HUDEP-2 (cell line): ENCODE measurements at regions not wholly inside any gene's neighbourhood (a gene's known extent, or its start where the extent isn't known, plus 50 kb on each side); places are given as distances from the start of the nearest gene placed in this dataset.

ENCODE experiments used
- DNase-seq, 76 experiments: peaks; one replicate each; lab custom pipeline; 2025; ENCODE audit not compliant: unreplicated experiment in 76 of 76; lab: John Stamatoyannopoulos, UW

DNA sequence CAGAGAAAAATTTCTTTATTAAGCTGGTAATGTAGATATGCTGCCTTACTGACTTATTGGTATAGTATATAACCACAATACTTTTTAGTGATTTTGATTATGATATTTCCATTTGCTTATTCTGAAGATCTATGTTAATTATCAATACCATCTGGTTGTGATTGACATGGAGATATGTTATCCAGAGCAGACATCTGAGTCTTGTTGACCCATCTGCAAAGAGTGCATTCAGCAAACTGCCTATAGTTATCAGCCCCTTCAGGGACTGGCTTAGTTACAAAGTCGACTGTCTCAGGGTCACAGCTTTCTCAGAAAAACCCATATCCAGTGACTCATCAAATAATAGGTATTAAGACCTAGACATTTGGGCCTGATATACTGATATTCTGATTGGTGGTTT lies 475.7 kb downstream of the DSC3 start:
- peak in 6 of 76 experiments; percentile 2 to 45 (median 18) for DNase-seq

DNA sequence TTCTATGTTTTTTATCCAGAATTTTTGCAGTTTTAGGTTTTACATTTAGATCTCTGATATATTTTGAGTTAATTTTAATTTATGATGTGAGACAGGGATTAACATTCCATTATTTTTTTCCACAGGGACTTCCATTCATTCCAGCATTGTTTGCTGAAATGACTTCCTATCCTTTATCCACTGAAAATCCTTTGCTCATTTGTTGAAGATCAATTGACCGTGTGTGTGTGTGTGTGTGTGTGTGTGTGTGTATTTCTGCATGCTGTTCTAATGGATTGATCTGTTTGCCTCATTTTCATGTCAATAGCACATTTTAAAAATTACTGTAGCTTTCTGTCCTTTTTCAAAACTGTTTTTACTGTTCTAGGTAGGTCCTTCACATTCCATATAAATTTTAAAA lies 480.3 kb downstream of the DSC3 start:
- DNase-seq = no peak

- peak in 50 of 76 experiments; percentile 0 to 61 (median 18) for DNase-seq
These were observed 486.4 kb downstream of the DSC3 start for GRCh38 chr18:30556112-30556511.

DNA sequence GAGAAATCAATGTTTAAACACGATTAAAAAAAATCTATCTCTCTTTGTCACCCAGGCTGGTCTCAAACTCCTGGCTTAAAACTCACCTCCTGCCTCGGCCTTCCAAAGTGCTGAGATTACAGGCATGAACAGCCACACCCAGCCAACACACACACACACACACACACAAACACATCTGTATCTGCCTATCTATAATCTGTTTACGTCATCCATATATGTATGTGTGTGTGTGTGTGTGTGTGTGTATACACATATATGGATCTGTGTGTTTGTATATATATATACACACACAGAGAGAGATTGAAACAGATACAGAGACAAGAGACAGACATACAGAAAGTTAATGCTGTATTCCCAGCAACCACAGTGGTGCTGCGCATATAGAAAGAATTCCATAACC lies 497.1 kb downstream of the DSC3 start:
- DNase-seq = no peak

DNA sequence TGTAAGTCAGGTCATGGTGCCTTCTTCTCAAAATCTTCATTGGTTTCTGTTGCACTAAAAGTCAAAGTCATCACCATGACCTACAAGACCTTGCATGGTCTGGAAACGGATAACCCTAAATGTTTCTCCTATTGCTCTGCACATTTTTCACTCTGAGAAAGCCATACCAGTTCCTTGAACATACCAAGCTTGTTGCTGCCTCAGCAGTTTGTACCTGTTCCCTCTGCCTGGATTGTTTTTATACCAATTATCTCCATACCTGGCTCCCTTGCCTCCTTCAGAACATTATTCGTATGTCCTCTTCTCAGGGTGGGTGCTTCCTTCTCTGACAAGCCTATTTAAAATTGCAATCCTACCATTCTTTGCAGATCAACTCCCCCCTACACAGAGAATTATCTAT lies 498.4 kb downstream of the DSC3 start:
- no peak for DNase-seq

GRCh38 chr18:30533716-30534115 lies 508.8 kb downstream of the DSC3 start:
- DNase-seq = no peak

- no peak for DNase-seq
These were observed 514.6 kb downstream of the DSC3 start for GRCh38 chr18:30527917-30528316.

GRCh38 chr18:30527226-30527625 lies 515.3 kb downstream of the DSC3 start:
- no peak for DNase-seq

DNA sequence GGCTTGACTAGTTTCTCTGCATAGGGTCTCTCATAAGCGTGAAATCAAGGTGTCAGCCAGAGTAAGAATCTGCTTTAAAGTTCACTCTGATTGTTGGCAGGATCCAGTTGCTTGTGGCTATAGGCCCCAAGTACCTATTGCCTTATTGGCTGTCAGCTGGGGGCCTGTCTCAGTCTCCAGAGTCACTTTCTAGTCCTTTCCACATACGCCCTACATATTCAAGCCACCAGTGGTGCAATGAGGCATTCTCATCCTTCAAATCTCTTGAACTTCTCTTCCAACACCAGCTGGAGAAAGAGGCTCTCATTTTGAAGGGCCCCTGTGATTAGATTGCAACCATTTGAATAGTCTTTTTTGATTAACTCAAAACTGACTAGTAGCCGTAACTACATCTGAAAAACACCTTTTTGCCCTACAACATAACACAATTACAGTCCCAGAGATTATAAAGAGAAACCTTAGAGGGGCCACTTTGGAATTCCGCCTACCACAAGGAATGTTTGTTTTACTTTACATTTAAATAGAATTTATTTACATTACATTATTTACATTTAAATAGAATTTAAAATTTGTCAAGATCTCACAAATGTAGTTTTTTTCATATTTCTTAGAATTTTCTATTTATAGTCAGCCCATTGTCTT lies 520.1 kb downstream of the DSC3 start:
- no peak for DNase-seq

DNA sequence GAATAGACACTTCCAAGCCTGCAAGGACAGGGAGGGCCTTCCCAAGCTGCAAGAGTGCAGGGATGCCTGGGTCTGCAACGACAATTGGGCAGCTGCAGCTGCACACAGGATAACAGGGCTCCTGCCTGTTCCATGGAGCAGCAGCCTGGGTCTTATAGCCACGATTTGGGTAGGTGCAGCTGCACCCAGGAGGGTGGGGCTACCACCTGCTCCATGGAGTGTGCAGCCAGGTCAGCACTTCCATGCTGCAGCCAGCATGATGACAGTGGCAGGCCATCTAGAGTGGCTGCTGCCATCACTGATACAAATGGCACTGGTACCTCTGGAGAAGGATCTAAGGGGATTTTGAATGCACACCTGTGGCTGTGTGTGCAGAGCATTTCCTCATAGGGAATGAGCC lies 528.5 kb downstream of the DSC3 start:
- no peak for DNase-seq

DNA sequence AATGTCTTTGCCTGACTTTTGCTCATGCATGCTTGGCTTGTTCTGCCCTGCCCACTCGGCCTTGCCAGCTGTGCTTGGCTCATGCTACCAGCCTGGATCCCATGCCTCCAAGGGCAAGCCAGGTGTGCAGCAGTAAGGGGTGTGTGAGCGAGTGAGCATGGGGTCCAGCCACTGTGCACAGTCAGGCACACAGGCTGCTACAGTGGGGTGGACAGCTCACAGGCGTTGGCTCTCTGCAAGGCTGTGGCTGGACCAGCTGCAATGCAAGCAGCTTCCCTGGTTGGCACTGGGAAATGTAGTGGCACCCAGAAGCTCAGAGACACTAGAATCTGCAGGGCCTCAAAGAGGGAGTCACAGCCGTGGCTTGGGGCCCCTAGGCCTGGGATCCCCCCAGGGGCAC lies 529.7 kb downstream of the DSC3 start:
- DNase-seq = no peak

DNA sequence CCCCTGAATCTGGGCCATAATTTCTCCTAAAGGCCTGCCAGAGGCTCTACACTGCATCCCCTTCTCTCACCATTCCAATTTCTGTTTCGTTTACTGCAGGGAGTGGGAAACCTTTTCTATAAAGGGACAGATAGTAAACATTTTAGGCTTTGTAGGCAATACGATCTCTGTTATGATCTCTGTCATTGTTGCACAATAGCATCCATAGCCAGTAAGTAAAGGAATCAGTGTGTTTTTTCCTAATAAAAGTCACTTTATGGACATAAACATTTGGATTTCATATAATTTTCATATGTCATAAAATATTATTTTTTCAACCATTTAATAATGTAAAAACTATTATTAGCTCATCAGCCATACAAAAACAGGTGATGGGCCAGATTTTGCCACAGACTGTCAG lies 531.7 kb downstream of the DSC3 start:
- no peak for DNase-seq

GRCh38 chr18:30501594-30501993 lies 540.9 kb downstream of the DSC3 start:
- DNase-seq = no peak

DNA sequence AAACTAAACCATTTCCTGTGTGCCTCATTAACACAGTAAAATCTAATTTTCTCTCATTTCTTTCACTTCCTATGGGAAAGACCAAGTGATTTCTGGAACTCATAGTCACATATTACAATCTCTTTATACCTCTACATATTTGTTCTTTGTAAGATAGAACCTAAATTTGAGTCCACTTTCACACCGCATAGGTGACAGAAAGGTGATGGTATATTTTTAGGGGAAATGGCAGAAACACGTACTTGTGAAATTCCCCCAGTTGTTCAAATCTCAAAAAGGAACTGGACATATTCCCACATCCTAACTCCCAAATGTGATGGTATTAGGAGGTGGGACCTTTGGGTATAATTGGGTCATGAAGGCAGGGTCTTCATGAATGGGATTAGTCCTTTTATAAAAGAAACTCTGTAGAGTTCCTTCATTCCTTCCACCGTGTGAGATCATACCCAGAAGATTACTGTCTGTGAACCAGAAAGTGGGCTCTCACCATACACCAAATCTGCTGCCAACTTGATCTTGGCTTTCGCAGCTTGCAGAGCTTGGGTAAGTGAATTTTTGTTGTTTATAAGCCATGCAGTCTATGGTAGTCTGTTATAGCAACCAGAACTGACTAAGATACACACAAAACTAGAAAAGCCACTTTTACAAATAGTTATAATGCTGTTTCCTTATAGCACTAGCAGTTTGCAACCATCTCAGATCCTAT lies 542.1 kb downstream of the DSC3 start:
- DNase-seq = no peak

- DNase-seq = no peak
These were observed 542.8 kb downstream of the DSC3 start for GRCh38 chr18:30499721-30500120.

DNA sequence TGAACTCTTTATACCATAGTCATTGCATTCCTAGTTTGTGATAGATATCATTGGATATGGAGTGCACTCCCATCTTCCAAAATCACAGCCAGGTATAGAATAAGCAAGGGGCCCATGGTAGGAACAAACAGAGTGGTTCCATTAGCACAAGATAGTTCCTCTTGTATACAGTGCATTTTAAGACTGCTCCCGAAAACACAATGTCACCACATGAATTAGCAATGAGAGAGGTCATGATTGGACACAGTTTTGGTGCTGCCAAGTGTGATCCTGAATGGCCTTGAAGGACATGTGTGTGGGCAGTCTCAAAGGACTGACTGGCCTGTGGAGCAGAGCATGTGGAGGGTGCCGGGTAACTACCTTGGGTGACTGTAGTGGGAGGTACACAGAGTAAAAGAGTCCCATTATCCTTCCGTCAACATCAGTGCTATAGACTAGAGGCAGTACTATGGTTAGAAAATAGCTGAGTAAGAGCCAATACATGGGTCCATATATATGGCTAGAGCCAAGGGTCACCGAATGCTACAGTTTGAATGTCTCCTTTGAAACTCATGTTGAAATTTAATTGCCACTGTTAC lies 549.9 kb downstream of the DSC3 start:
- DNase-seq = no peak

- DNase-seq = no peak
These were observed 550.6 kb downstream of the DSC3 start for GRCh38 chr18:30491815-30492551.

- no peak for DNase-seq
These were observed 552.5 kb downstream of the DSC3 start for GRCh38 chr18:30489890-30490643.

GRCh38 chr18:30487962-30488361 lies 554.6 kb downstream of the DSC3 start:
- DNase-seq = no peak

GRCh38 chr18:30486856-30487255 lies 555.7 kb downstream of the DSC3 start:
- no peak for DNase-seq

- DNase-seq = no peak
These were observed 557.5 kb downstream of the DSC3 start for GRCh38 chr18:30485078-30485477.
